MM.1S (cell line): ENCODE measurements at regions not wholly inside any gene's neighbourhood (a gene's known extent, or its start where the extent isn't known, plus 50 kb on each side); places are given as distances from the start of the nearest gene placed in this dataset.

Experiments used
- CTCF ChIP-seq: fragments of 300-600 bp; sonication (generic); IDR thresholded peaks from 2 replicates; pipeline ENCODE4 v1.5.1; 2016; ENCODE audit warnings: antibody characterized with exemption, low read length, mixed read lengths
- EZH2 ChIP-seq: fragments of 300-600 bp; sonication (generic); optimal IDR thresholded peaks from 2 replicates; pipeline ENCODE3; 2017; ENCODE audit warnings: low read depth, mild to moderate bottlenecking, antibody characterized with exemption, low read length, mixed read lengths
- EZH2phosphoT487 ChIP-seq: fragments of 300-600 bp; sonication (generic); IDR thresholded peaks from 2 replicates; pipeline ENCODE4 v1.6.1; 2018; ENCODE audit warnings: antibody characterized with exemption, low read length

GRCh38 chr2:139643139-139643538 lies 862.9 kb upstream of the NXPH2 start:
- TF ChIP-seq EZH2 (no peak), CTCF (no peak), EZH2phosphoT487 (no peak)
